ENCODE measurements at regions not wholly inside any gene's neighbourhood (a gene's known extent, or its start where the extent isn't known, plus 50 kb on each side); places are given as distances from the start of the nearest gene placed in this dataset.
"Not testable (repeated sequence)": the region's sequence is repeated elsewhere in the genome, so short reads cannot be mapped to it uniquely, and the experiment has no call there.

GRCh38 chr1:96525657-96526557 is 195.7 kb upstream of the PTBP2 start:
- no peak for DNase-seq

GRCh38 chr1:96528672-96529071 is 192.9 kb upstream of the PTBP2 start:
- DNase-seq = not testable (repeated sequence)

GRCh38 chr1:96533820-96534219 is 187.8 kb upstream of the PTBP2 start:
- DNase-seq = no peak

- no peak for DNase-seq
Observed at GRCh38 chr1:96536581-96536980, 185.0 kb upstream of the PTBP2 start.

- DNase-seq = peak; percentile 95
Observed at GRCh38 chr1:96538111-96538641, 183.4 kb upstream of the PTBP2 start.

GRCh38 chr1:96538883-96539282 is 182.7 kb upstream of the PTBP2 start:
- DNase-seq = peak; percentile 12

- no peak for DNase-seq
Observed at GRCh38 chr1:96541491-96541890, 180.1 kb upstream of the PTBP2 start.

GRCh38 chr1:96544051-96544830 is 177.3 kb upstream of the PTBP2 start:
- no peak for DNase-seq

- no peak for DNase-seq
Observed at GRCh38 chr1:96544831-96545221, 176.8 kb upstream of the PTBP2 start.

GRCh38 chr1:96545935-96546656 is 175.5 kb upstream of the PTBP2 start:
- no peak for DNase-seq

GRCh38 chr1:96550061-96550460 is 171.5 kb upstream of the PTBP2 start:
- no peak for DNase-seq

- DNase-seq = no peak
Observed at GRCh38 chr1:96552451-96552850, 169.1 kb upstream of the PTBP2 start.

GRCh38 chr1:96553811-96554210 is 167.8 kb upstream of the PTBP2 start:
- DNase-seq = no peak

- no peak for DNase-seq
Observed at GRCh38 chr1:96554364-96554763, 167.2 kb upstream of the PTBP2 start.

GRCh38 chr1:96557336-96557735 is 164.2 kb upstream of the PTBP2 start:
- DNase-seq = no peak

GRCh38 chr1:96558635-96559034 is 162.9 kb upstream of the PTBP2 start:
- DNase-seq = no peak

- DNase-seq = no peak
Observed at GRCh38 chr1:96559181-96559580, 162.4 kb upstream of the PTBP2 start.

- DNase-seq = no peak
Observed at GRCh38 chr1:96559707-96560596, 161.6 kb upstream of the PTBP2 start.

- DNase-seq = no peak
Observed at GRCh38 chr1:96562094-96562493, 159.5 kb upstream of the PTBP2 start.

GRCh38 chr1:96564401-96564800 is 157.2 kb upstream of the PTBP2 start:
- DNase-seq = not testable (repeated sequence)

GRCh38 chr1:96565546-96565945 is 156.0 kb upstream of the PTBP2 start:
- DNase-seq = no peak

- no peak for DNase-seq
Observed at GRCh38 chr1:96568639-96569038, 152.9 kb upstream of the PTBP2 start.

All from NCI-H2029 treated with DMSO at 0.1 percent for 48 hours (cell line).